Left hindlimb (tissue), 1 donor: ENCODE measurements at regions not wholly inside any gene's neighbourhood (a gene's known extent, or its start where the extent isn't known, plus 50 kb on each side); places are given as distances from the start of the nearest gene placed in this dataset.

Source experiments
- DNase-seq: peaks from one replicate; pipeline ENCODE4 v3.0.0-alpha.2; 2018

GRCh38 chr7:22909917-22910316 lies 87.3 kb upstream of the TOMM7 start:
- no peak for DNase-seq

DNA sequence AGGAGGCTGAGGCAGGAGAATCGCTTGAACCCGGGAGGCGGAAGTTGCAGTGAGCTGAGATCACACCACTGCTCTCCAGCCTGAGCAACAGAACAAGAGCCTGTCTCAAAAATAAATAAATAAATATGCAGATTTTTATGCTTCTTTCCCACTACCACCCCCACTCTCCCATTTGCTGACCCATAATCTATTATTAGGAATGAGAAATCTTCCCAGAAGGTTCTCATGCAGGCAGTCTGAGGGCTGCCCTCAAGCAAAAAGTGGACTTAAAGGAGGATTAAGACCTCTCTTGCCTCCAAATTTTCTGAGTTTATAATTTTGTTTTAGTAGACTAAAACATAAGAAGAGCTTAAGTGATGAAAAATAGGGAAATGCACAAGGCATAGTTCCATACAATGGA lies 85.2 kb upstream of the TOMM7 start:
- DNase-seq, result no peak

DNA sequence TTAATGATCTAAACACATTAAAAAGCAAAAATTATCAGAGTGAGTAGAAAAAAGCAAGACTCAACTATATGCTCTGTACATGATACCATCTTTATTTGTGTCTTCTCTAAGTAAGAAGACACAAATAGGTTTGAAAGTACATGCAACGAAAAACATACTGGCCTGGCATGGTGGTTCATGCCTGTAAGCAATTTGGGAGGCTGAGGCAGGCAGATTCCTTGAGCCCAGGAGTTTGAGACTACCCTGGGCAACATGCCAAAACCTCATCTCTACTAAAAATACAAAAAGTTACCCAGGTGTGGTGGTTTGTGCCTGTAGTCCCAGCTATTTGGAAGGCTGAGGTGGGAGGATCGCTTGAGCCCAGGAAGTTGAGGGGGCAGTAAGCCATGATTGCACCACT lies 78.1 kb upstream of the TOMM7 start:
- no peak for DNase-seq

- no peak for DNase-seq
Measured at GRCh38 chr7:22900101-22900500, 77.5 kb upstream of the TOMM7 start.

- no peak for DNase-seq
Measured at GRCh38 chr7:22896917-22897316, 74.3 kb upstream of the TOMM7 start.

- no peak for DNase-seq
Measured at GRCh38 chr7:22895828-22896165, 73.1 kb upstream of the TOMM7 start.

GRCh38 chr7:22895140-22895827 lies 72.6 kb upstream of the TOMM7 start:
- DNase-seq, result no peak

- DNase-seq, result no peak
Measured at GRCh38 chr7:22894546-22894945, 71.9 kb upstream of the TOMM7 start.

- no peak for DNase-seq
Measured at GRCh38 chr7:22890773-22891172, 68.1 kb upstream of the TOMM7 start.

GRCh38 chr7:22885797-22886261 lies 63.2 kb upstream of the TOMM7 start:
- DNase-seq, result no peak

- DNase-seq, result no peak
Measured at GRCh38 chr7:22884911-22885788, 62.5 kb upstream of the TOMM7 start.

GRCh38 chr7:22882106-22882505 lies 59.5 kb upstream of the TOMM7 start:
- no peak for DNase-seq

DNA sequence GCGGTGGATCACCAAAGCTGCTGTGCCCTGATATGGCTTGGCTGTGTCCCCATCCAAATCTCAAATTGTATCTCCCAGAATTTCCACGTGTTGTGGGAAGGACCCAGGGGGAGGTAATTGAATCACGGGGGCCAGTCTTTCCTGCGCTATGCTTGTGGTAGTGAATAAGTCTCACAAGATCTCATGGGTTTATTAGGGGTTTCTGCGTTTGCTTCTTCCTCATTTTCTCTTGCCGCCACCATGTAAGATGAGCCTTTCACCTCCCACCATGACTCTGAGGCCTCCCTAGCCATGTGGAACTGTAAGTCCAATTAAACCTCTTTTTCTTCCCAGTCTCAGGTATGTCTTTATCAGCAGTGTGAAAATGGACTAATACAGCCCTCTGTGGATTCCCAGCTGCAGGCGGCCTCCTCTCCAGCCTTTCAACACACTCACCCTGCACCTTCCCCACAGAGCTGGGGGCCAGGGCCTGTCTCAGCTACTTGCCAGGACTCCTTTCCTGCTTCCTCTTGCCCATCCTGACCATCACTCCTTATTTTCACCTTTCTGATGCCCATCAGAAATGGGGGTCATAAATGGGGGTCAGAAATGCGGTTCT lies 57.2 kb upstream of the TOMM7 start:
- DNase-seq, result no peak

DNA sequence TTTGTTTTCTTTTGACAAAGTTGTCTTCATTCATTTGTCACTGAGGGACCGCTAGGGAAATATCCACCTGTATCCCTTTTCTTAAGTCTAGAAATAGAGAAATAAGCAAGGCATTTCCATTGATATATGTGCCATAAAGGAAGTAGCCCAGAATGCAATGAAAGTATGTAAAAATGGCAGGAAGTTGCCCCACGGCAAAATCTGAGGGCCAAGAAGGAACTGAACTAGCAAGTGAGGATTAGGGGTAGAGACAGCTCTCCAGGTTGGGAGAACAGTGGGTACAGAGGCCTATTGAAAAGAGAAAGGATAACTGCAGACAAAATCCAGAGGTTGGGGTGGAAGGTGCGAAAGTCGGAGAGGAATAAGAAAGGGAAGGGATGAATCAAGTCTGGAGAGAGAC lies 56.6 kb upstream of the TOMM7 start:
- no peak for DNase-seq

GRCh38 chr7:22876986-22877729 lies 54.5 kb upstream of the TOMM7 start:
- DNase-seq, result no peak

GRCh38 chr7:22875470-22875869 lies 52.8 kb upstream of the TOMM7 start:
- no peak for DNase-seq

DNA sequence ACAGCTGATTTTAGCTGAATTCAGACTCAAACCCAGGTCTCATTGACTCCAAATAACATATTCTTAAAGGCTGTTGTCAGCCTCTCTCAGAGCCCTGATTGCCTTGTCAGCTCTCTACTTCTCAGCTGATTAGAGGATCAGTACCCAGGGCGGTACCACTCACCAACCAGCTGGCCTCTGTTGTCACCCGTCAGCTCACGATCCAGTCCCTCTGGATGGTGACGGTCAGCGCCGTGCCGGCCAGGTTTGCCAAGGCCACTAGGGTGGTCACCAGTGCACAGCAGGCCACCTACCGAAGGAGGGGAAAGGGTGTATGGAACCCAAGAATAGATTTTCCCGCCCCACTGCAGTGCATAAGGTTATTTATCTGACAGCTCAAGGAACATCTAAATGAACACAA lies 52.3 kb upstream of the TOMM7 start:
- DNase-seq, result no peak
